Nephron (organoid): ENCODE measurements at regions not wholly inside any gene's neighbourhood (a gene's known extent, or its start where the extent isn't known, plus 50 kb on each side); places are given as distances from the start of the nearest gene placed in this dataset.

Source experiments
- H3K27ac Mint-ChIP-seq, 3 experiments: 2 replicates each; pipeline ENCODE4 v1.8.0; 2020; ENCODE audit warnings: mixed read lengths in 3 of 3, mild to moderate bottlenecking in 2 of 3, moderate library complexity in 1 of 3
- H3K27me3 Mint-ChIP-seq: 2 replicates; pipeline ENCODE4 v1.8.0; 2021; ENCODE audit warnings: low read depth, mild to moderate bottlenecking, moderate library complexity, mixed read lengths
- H3K36me3 Mint-ChIP-seq: 2 replicates; pipeline ENCODE4 v1.8.0; 2020; ENCODE audit warnings: low read depth, mixed read lengths
- H3K4me1 Mint-ChIP-seq: 2 replicates; pipeline ENCODE4 v1.8.0; 2020; ENCODE audit warnings: mixed read lengths
- H3K4me3 Mint-ChIP-seq, 3 experiments: 2 replicates each; pipeline ENCODE4 v1.8.0; 2020; ENCODE audit warnings: mild to moderate bottlenecking in 3 of 3, mixed read lengths in 3 of 3, moderate library complexity in 2 of 3
- H3K9me3 Mint-ChIP-seq: 2 replicates; pipeline ENCODE4 v1.8.0; 2020; ENCODE audit warnings: mixed read lengths
- CTCF ChIP-seq, 3 experiments: fragments of 200-600 bp; sonication (generic); IDR thresholded peaks; one replicate each; pipeline ENCODE4 v1.5.0; 2021; ENCODE audit warnings: antibody characterized with exemption in 3 of 3; ENCODE audit not compliant: unreplicated experiment in 3 of 3

- H3K4me3 Mint-ChIP-seq: no peak overlapping the region
- H3K27me3 Mint-ChIP-seq: no peaks in the 10 kb centered on the region
- H3K9me3 Mint-ChIP-seq: peaks cover 24% of the 10 kb centered on the region
- no peak for TF ChIP-seq CTCF (IDR thresholded peaks at IDR 0.05; ENCODE audit: unreplicated experiment in 3 of 3)
- no peaks in the 10 kb centered on the region for H3K36me3 Mint-ChIP-seq
- H3K4me1 Mint-ChIP-seq: peaks cover 6% of the 10 kb centered on the region
- H3K27ac Mint-ChIP-seq: no peak overlapping the region
Measured at GRCh38 chr2:149832324-149832723, 244.7 kb upstream of the MMADHC start.

DNA sequence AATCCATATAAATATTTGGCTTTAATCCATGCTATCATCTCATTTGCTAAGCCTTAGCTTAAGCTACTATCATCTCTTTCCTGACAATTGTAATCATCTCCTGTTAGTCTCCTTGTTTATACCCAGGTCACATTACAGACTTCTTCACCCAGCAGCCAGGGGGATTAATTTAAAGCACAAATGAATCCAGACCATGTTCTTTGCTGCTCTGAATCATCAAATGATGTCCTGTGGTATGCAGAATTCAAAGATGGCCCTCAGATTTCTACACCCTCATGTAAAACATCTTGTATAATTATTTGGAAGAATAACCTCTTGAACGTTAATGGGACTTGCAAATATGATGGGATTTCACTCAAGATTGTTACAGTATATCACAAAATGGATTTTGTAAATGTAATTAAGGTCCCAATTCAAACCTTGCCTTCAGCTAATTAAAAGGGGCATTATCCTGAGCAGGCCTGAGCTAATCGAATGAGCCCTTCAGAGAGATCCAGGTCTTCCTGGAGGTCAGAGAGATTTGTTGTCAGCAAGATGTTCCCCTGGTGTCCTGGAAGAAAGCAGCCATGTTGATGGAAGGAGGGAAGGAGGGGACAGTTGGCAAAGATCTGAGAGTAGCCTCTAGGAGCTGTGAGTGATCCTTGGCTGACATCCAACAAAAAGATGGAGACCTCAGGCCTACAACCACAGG, 241.1 kb upstream of the MMADHC start:
- Mint-ChIP-seq H3K36me3 (no peaks in the 10 kb centered on the region), H3K27me3 (no peaks in the 10 kb centered on the region), H3K27ac (no peak overlapping the region), H3K4me3 (no peak overlapping the region), H3K4me1 (peaks cover 6% of the 10 kb centered on the region), H3K9me3 (no peaks in the 10 kb centered on the region)
- TF ChIP-seq CTCF (IDR thresholded peaks at IDR 0.05; ENCODE audit: unreplicated experiment in 3 of 3): no peak

DNA sequence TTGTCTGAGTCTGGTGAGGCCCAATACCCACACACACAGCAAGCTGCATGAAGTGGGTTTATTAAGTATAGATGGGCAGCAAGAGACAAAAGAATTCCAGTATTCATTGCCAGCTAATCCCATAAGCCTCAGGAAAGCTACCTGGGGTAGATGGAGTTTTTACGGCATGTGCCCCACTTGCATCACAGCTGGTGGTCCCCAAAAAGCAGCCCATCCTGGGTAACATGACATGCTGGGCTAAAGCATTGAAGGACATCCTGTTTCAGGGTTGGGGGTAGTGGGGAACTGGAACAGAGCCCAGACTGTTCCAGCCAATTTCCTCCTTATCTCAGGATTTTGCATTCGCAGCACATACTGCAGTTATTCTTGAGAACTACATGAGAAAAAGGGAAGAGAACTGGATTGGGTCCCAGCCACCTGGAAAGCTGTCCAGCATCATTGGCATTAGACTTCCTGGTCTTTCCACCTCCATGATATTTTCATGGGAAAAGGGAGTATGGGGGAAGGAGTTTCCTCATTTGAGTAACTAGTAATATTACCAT, 240.1 kb upstream of the MMADHC start:
- H3K4me3 Mint-ChIP-seq: no peak overlapping the region
- H3K36me3 Mint-ChIP-seq: no peaks in the 10 kb centered on the region
- no peak for TF ChIP-seq CTCF (IDR thresholded peaks at IDR 0.05; ENCODE audit: unreplicated experiment in 3 of 3)
- H3K9me3 Mint-ChIP-seq: peaks cover 2% of the 10 kb centered on the region
- H3K4me1 Mint-ChIP-seq: peaks cover 6% of the 10 kb centered on the region
- no peak overlapping the region for H3K27ac Mint-ChIP-seq
- H3K27me3 Mint-ChIP-seq: no peaks in the 10 kb centered on the region

DNA sequence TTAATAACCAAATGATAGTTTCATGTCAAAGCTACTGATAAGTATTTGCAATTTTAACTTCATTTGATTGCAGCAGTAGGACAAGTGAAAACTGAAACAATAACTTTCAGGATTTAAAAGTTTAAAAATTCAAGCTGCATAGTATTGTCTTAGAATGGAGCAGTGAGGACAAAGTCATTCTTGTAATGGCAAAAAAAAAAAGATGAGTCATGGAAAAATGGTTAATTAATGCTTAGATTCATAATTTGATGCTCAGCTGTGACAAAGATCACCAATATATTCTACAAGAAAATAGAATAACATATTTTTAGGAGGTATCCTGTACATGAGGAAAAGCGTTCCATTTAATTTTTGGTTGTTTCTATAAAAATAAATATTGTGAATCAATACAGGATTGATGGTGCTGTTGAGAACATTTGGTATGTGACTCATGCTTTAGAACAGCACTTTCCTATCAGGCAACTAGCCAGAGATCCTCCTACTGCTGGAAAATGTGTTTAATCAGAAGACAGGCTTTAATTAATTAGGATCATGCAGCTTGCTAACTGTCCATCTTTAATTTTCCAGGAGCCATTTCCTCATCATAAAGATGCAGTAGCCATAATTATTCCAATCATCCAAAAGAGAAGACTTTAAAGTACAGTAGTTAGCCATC, 239.0 kb upstream of the MMADHC start:
- no peak overlapping the region for H3K27ac Mint-ChIP-seq
- TF ChIP-seq CTCF (IDR thresholded peaks at IDR 0.05; ENCODE audit: unreplicated experiment in 3 of 3): no peak
- H3K4me3 Mint-ChIP-seq: no peak overlapping the region
- H3K36me3 Mint-ChIP-seq: no peaks in the 10 kb centered on the region
- peaks cover 5% of the 10 kb centered on the region for H3K4me1 Mint-ChIP-seq
- H3K9me3 Mint-ChIP-seq: peaks cover 3% of the 10 kb centered on the region
- no peaks in the 10 kb centered on the region for H3K27me3 Mint-ChIP-seq

DNA sequence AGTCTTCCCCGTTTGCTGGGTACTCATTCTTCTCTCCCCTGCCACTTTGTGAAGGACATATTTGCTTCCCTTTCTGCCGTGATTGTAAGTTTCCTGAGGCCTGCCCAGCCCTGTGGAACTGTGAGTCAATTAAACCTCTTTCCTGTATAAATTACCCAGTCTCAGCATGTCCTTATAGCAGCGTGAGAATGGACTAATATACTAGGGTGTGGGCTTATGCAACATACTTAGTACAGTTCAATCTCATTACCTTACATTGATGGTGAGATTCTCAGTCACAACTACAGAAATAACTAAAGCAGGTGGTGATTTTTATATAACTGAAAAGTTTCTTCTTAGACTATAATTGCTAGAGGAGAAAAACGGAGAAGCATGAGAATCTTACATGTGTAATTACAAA, 237.9 kb upstream of the MMADHC start:
- Mint-ChIP-seq H3K4me3 (no peak overlapping the region), H3K9me3 (peaks cover 3% of the 10 kb centered on the region), H3K4me1 (no peaks in the 10 kb centered on the region), H3K36me3 (no peaks in the 10 kb centered on the region), H3K27me3 (no peaks in the 10 kb centered on the region), H3K27ac (no peak overlapping the region)
- TF ChIP-seq CTCF (IDR thresholded peaks at IDR 0.05; ENCODE audit: unreplicated experiment in 3 of 3): no peak
